NB4 (cell line): ENCODE measurements at regions not wholly inside any gene's neighbourhood (a gene's known extent, or its start where the extent isn't known, plus 50 kb on each side); places are given as distances from the start of the nearest gene placed in this dataset.

Experiments
- CTCF ChIP-seq: IDR thresholded peaks from one replicate; pipeline ENCODE4 v1.5.1; 2012; ENCODE audit warnings: low read depth, low read length
- POLR2A ChIP-seq: IDR thresholded peaks from 2 replicates; pipeline ENCODE4 v1.6.1; 2011; ENCODE audit warnings: mild to moderate bottlenecking; ENCODE audit not compliant: insufficient read length; ENCODE audit errors: extremely low read depth

- no peak for TF ChIP-seq CTCF
- no peak for TF ChIP-seq POLR2A
Observed at GRCh38 chr1:109824349-109825115, 60.8 kb upstream of the EPS8L3 start.
